ENCODE measurements at regions not wholly inside any gene's neighbourhood (a gene's known extent, or its start where the extent isn't known, plus 50 kb on each side); places are given as distances from the start of the nearest gene placed in this dataset.

DNA sequence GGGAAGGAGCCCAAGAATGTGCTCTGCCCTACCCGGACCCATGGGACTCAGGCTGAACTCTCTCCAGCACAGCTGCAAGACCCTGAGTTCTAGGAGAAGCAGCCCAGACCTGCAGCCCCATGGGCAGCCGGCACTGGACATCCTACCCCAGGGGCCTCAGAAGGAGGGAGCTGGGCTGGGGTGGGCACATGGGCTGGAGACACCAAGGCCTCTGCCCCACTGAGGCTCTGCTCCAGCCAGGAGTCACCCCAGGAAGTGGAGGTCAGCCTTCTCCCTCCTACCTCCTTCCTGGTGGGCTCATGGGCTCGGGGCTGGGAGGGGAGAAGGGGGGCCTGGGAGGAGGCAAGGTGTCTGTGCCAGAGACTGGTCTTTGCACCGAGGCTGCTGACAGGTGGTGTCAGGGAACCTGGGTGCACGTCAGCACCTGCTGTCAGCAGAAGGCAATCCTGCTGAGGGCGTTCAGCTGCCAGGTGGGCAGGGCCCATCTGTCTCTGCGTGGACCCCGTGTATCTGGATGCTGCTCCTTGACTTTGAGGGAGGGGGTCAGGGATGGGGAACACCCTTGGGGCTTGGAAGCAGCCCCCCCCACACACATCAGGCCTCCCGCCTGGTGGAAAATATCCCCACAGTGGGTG is 95.2 kb downstream of the PDGFA start:
- TF ChIP-seq POLR2AphosphoS5 (IDR thresholded peaks at IDR 0.05; ENCODE audit: borderline replicate concordance, low read depth, low read length) (no peak), EZH2 (IDR thresholded peaks at IDR 0.05) (no peak)

All from SK-N-MC (cell line).